ENCODE measurements at regions not wholly inside any gene's neighbourhood (a gene's known extent, or its start where the extent isn't known, plus 50 kb on each side); places are given as distances from the start of the nearest gene placed in this dataset.

GRCh38 chr18:56043641-56044061 is 455.7 kb upstream of the TCF4 start:
- TF ChIP-seq POLR2A (IDR thresholded peaks at IDR 0.05) (no peak), CTCF (IDR thresholded peaks at IDR 0.05) (no peak)
